GM23338 (cell line): ENCODE measurements at regions not wholly inside any gene's neighbourhood (a gene's known extent, or its start where the extent isn't known, plus 50 kb on each side); places are given as distances from the start of the nearest gene placed in this dataset.
A peak's percentile ranks its signal among the peaks of the same experiment; 100 is the strongest.

ENCODE experiments used
- ATAC-seq: fragments of 200-7000 bp; cut with Tn5 transposase; 3 replicates; pipeline ENCODE4 v1.9.1; 2020
- DNase-seq: peaks from one replicate; pipeline ENCODE4 v3.0.0-alpha.2; 2015; ENCODE audit warnings: low spot score
- H2AFZ ChIP-seq: fragments of 200-600 bp; sonication (generic); 2 replicates; pipeline ENCODE4 v1.8.0; 2016; ENCODE audit warnings: antibody characterized with exemption, mild to moderate bottlenecking, moderate library complexity
- H3F3A ChIP-seq: fragments of 200-600 bp; sonication (generic); replicated peaks from 2 replicates; pipeline ENCODE4 v1.8.0; 2017; ENCODE audit warnings: antibody characterized with exemption, mixed run types, low read depth
- H3K27ac ChIP-seq: fragments of 200-600 bp; sonication (generic); 2 replicates; pipeline ENCODE4 v1.6.1; 2016; ENCODE audit warnings: low read depth
- H3K27me3 ChIP-seq: fragments of 200-600 bp; sonication (generic); 2 replicates; pipeline ENCODE4 v1.8.0; 2016; ENCODE audit warnings: mild to moderate bottlenecking, mixed run types, moderate library complexity; ENCODE audit not compliant: insufficient read depth
- H3K36me3 ChIP-seq: fragments of 200-600 bp; sonication (generic); 2 replicates; pipeline ENCODE4 v1.8.0; 2016; ENCODE audit warnings: mild to moderate bottlenecking; ENCODE audit not compliant: insufficient read depth
- H3K4me1 ChIP-seq: fragments of 200-600 bp; sonication (generic); 2 replicates; pipeline ENCODE4 v1.8.0; 2016; ENCODE audit warnings: mild to moderate bottlenecking, moderate library complexity; ENCODE audit not compliant: insufficient read depth
- H3K4me2 ChIP-seq: fragments of 200-600 bp; sonication (generic); 2 replicates; pipeline ENCODE4 v1.7.1; 2017; ENCODE audit warnings: mixed run types
- H3K4me3 ChIP-seq: fragments of 200-600 bp; sonication (generic); 2 replicates; pipeline ENCODE4 v1.6.1; 2016; ENCODE audit warnings: mixed run types
- H3K79me2 ChIP-seq: fragments of 200-600 bp; sonication (generic); replicated peaks from 2 replicates; pipeline ENCODE4 v1.8.0; 2017; ENCODE audit warnings: mild to moderate bottlenecking; ENCODE audit not compliant: insufficient read depth
- H3K9me2 ChIP-seq: fragments of 200-600 bp; sonication (generic); 2 replicates; pipeline ENCODE4 v1.8.0; 2017; ENCODE audit not compliant: insufficient read depth
- H4K20me1 ChIP-seq: fragments of 200-600 bp; sonication (generic); replicated peaks from 2 replicates; pipeline ENCODE4 v1.8.0; 2017; ENCODE audit warnings: mild to moderate bottlenecking; ENCODE audit not compliant: insufficient read depth
- H3K27ac Mint-ChIP-seq: 2 replicates; pipeline ENCODE4 v1.8.0; 2020; ENCODE audit warnings: inconsistent platforms, mild to moderate bottlenecking, moderate library complexity, mixed read lengths
- H3K27me3 Mint-ChIP-seq: 3 replicates; pipeline ENCODE4 v1.8.0; 2022; ENCODE audit warnings: low read depth, mild to moderate bottlenecking, moderate library complexity, mixed read lengths, inconsistent platforms; ENCODE audit not compliant: insufficient read depth, poor library complexity
- H3K36me3 Mint-ChIP-seq: 3 replicates; pipeline ENCODE4 v1.8.0; 2021; ENCODE audit warnings: low read depth, mild to moderate bottlenecking, inconsistent platforms, moderate library complexity, mixed read lengths
- H3K4me1 Mint-ChIP-seq: 3 replicates; pipeline ENCODE4 v1.8.0; 2020; ENCODE audit warnings: mild to moderate bottlenecking, inconsistent platforms, mixed read lengths
- H3K4me3 Mint-ChIP-seq: 3 replicates; pipeline ENCODE4 v1.8.0; 2021; ENCODE audit warnings: moderate library complexity, mild to moderate bottlenecking, inconsistent platforms, mixed read lengths
- H3K9me3 Mint-ChIP-seq: 3 replicates; pipeline ENCODE4 v1.8.0; 2020; ENCODE audit warnings: moderate library complexity, mild to moderate bottlenecking, inconsistent platforms, mixed read lengths
- CREB1 ChIP-seq: fragments of 250-450 bp; sonication (Bioruptor Pico); IDR thresholded peaks from 2 replicates; pipeline ENCODE4 v1.5.0; 2020; ENCODE audit warnings: low read depth, mild to moderate bottlenecking, moderate library complexity
- ETS1 ChIP-seq: IDR thresholded peaks from 2 replicates; pipeline ENCODE4 v1.6.1; 2016; ENCODE audit warnings: antibody characterized with exemption
- EZH2 ChIP-seq: fragments of 200-600 bp; sonication (generic); IDR thresholded peaks from one replicate; pipeline ENCODE4 v1.8.0; 2017; ENCODE audit warnings: antibody characterized with exemption, mild to moderate bottlenecking, low read depth; ENCODE audit not compliant: unreplicated experiment
- JUNB ChIP-seq: IDR thresholded peaks from one replicate; pipeline ENCODE4 v1.6.1; 2016; ENCODE audit warnings: antibody characterized with exemption; ENCODE audit not compliant: unreplicated experiment
- NANOG ChIP-seq: IDR thresholded peaks from 2 replicates; pipeline ENCODE4 v1.6.1; 2016; ENCODE audit warnings: antibody characterized with exemption, borderline replicate concordance
- POLR2AphosphoS5 ChIP-seq: IDR thresholded peaks from 2 replicates; pipeline ENCODE4 v1.6.1; 2016; ENCODE audit warnings: antibody characterized with exemption, low read depth
- REST ChIP-seq: IDR thresholded peaks from one replicate; pipeline ENCODE4 v1.6.1; 2018; ENCODE audit warnings: antibody characterized with exemption; ENCODE audit not compliant: unreplicated experiment
- STAT1 ChIP-seq: IDR thresholded peaks from one replicate; pipeline ENCODE4 v1.6.1; 2016; ENCODE audit warnings: antibody characterized with exemption; ENCODE audit not compliant: unreplicated experiment
- TF ChIP-seq, protein P1 (sequence below), 2 experiments: fragments of 200-600 bp in 1 of 2; sonication (generic) in 1 of 2; conservative IDR thresholded peaks; 2 replicates each; pipeline versions ENCODE4 v1.5.1 to v1.6.1; 2016 to 2017; ENCODE audit warnings: antibody characterized with exemption in 2 of 2, low read depth in 2 of 2, mild to moderate bottlenecking in 2 of 2, moderate library complexity in 1 of 2
- TF ChIP-seq, protein P2 (sequence below): fragments of 250-450 bp; sonication (Bioruptor Pico); IDR thresholded peaks from 2 replicates; pipeline ENCODE4 v1.5.0; 2020; ENCODE audit warnings: mild to moderate bottlenecking, moderate library complexity

DNA sequence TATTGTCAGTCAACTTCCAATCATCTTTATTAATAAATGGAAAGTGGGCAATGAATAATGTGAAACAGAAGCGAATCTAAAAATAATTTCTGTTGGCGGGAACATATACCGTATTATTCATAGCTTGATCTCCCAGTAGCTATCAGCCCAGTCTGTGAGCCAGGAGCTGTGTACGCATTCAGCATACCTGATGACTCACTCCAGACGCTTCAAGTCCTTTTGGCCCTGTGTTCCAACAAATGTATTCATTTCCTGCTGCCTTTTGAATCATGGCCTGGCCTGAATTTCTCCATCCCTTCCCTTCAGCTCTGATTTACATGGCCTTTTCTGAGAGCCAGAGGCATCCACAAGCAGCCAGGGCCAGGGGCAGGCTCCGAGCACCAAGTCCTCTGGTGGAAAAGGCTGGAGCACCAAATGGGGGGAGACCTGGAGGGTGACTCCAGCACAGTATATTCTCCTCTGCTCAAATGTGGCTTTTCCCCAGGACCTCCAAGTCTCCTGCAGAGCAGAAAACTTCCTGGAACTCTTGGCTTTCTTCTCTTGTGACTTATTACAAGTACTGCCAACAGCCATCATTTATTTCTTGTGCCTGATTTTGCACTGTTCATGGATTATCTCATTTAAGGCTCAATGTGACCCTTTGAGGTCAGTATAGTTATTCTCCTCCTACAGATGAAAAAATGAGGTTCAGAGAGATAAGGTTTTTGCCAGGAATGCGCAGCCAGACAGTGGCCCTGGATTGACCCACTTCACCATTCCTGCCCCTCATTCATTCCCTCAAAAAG, 108.7 kb downstream of the EN1 start:
- no peak overlapping the region for H3K4me3 Mint-ChIP-seq
- H3K27ac Mint-ChIP-seq: 0 out of 2 replicates have a peak overlapping the region, but pooled peaks have one; percentile 51
- peak; percentile 27 for DNase-seq
- H3K4me3 ChIP-seq: no peak overlapping the region
- H3K36me3 Mint-ChIP-seq: peaks cover 8% of the 10 kb centered on the region
- H3K9me2 ChIP-seq: peaks cover 3% of the 10 kb centered on the region
- ATAC-seq: no peak
- no peaks in the 10 kb centered on the region for H4K20me1 ChIP-seq
- H3F3A ChIP-seq: no peaks in the 10 kb centered on the region
- TF ChIP-seq NANOG: no peak
- TF ChIP-seq STAT1: no peak
- no peak for TF ChIP-seq EZH2
- TF ChIP-seq, protein P1, sequence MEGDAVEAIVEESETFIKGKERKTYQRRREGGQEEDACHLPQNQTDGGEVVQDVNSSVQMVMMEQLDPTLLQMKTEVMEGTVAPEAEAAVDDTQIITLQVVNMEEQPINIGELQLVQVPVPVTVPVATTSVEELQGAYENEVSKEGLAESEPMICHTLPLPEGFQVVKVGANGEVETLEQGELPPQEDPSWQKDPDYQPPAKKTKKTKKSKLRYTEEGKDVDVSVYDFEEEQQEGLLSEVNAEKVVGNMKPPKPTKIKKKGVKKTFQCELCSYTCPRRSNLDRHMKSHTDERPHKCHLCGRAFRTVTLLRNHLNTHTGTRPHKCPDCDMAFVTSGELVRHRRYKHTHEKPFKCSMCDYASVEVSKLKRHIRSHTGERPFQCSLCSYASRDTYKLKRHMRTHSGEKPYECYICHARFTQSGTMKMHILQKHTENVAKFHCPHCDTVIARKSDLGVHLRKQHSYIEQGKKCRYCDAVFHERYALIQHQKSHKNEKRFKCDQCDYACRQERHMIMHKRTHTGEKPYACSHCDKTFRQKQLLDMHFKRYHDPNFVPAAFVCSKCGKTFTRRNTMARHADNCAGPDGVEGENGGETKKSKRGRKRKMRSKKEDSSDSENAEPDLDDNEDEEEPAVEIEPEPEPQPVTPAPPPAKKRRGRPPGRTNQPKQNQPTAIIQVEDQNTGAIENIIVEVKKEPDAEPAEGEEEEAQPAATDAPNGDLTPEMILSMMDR (conservative IDR thresholded peaks at IDR 0.05; ENCODE audit: low read depth in 2 of 2): no peak
- TF ChIP-seq POLR2AphosphoS5: no peak
- TF ChIP-seq CREB1 (CRISPR knock-in tag): no peak
- TF ChIP-seq, protein P2, sequence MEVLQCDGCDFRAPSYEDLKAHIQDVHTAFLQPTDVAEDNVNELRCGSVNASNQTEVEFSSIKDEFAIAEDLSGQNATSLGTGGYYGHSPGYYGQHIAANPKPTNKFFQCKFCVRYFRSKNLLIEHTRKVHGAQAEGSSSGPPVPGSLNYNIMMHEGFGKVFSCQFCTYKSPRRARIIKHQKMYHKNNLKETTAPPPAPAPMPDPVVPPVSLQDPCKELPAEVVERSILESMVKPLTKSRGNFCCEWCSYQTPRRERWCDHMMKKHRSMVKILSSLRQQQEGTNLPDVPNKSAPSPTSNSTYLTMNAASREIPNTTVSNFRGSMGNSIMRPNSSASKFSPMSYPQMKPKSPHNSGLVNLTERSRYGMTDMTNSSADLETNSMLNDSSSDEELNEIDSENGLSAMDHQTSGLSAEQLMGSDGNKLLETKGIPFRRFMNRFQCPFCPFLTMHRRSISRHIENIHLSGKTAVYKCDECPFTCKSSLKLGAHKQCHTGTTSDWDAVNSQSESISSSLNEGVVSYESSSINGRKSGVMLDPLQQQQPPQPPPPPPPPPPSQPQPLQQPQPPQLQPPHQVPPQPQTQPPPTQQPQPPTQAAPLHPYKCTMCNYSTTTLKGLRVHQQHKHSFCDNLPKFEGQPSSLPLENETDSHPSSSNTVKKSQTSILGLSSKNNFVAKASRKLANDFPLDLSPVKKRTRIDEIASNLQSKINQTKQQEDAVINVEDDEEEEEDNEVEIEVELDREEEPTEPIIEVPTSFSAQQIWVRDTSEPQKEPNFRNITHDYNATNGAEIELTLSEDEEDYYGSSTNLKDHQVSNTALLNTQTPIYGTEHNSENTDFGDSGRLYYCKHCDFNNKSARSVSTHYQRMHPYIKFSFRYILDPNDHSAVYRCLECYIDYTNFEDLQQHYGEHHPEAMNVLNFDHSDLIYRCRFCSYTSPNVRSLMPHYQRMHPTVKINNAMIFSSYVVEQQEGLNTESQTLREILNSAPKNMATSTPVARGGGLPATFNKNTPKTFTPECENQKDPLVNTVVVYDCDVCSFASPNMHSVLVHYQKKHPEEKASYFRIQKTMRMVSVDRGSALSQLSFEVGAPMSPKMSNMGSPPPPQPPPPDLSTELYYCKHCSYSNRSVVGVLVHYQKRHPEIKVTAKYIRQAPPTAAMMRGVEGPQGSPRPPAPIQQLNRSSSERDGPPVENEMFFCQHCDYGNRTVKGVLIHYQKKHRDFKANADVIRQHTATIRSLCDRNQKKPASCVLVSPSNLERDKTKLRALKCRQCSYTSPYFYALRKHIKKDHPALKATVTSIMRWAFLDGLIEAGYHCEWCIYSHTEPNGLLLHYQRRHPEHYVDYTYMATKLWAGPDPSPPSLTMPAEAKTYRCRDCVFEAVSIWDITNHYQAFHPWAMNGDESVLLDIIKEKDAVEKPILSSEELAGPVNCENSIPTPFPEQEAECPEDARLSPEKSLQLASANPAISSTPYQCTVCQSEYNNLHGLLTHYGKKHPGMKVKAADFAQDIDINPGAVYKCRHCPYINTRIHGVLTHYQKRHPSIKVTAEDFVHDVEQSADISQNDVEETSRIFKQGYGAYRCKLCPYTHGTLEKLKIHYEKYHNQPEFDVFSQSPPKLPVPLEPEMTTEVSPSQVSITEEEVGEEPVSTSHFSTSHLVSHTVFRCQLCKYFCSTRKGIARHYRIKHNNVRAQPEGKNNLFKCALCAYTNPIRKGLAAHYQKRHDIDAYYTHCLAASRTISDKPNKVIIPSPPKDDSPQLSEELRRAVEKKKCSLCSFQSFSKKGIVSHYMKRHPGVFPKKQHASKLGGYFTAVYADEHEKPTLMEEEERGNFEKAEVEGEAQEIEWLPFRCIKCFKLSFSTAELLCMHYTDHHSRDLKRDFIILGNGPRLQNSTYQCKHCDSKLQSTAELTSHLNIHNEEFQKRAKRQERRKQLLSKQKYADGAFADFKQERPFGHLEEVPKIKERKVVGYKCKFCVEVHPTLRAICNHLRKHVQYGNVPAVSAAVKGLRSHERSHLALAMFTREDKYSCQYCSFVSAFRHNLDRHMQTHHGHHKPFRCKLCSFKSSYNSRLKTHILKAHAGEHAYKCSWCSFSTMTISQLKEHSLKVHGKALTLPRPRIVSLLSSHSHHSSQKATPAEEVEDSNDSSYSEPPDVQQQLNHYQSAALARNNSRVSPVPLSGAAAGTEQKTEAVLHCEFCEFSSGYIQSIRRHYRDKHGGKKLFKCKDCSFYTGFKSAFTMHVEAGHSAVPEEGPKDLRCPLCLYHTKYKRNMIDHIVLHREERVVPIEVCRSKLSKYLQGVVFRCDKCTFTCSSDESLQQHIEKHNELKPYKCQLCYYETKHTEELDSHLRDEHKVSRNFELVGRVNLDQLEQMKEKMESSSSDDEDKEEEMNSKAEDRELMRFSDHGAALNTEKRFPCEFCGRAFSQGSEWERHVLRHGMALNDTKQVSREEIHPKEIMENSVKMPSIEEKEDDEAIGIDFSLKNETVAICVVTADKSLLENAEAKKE: no peak
- TF ChIP-seq JUNB: no peak
- TF ChIP-seq ETS1: no peak
- no peak for TF ChIP-seq REST
- H3K79me2 ChIP-seq: no peaks in the 10 kb centered on the region
- peaks cover 24% of the 10 kb centered on the region for H3K4me1 ChIP-seq
- no peak overlapping the region for H3K4me2 ChIP-seq
- H2AFZ ChIP-seq: no peak overlapping the region
- H3K27me3 ChIP-seq: no peaks in the 10 kb centered on the region
- no peak overlapping the region for H3K27ac ChIP-seq
- H3K36me3 ChIP-seq: no peaks in the 10 kb centered on the region; the same call in 1 of the 2 replicates
- peaks cover 19% of the 10 kb centered on the region for H3K9me3 Mint-ChIP-seq
- peaks cover 23% of the 10 kb centered on the region for H3K4me1 Mint-ChIP-seq
- H3K27me3 Mint-ChIP-seq: peaks cover 2% of the 10 kb centered on the region
